NCI-H1092 treated with DMSO at 0.1 percent for 48 hours (cell line): ENCODE measurements at regions not wholly inside any gene's neighbourhood (a gene's known extent, or its start where the extent isn't known, plus 50 kb on each side); places are given as distances from the start of the nearest gene placed in this dataset.

Experiments
- DNase-seq: peaks from one replicate; lab custom pipeline; 2025; lab: John Stamatoyannopoulos, UW

DNA sequence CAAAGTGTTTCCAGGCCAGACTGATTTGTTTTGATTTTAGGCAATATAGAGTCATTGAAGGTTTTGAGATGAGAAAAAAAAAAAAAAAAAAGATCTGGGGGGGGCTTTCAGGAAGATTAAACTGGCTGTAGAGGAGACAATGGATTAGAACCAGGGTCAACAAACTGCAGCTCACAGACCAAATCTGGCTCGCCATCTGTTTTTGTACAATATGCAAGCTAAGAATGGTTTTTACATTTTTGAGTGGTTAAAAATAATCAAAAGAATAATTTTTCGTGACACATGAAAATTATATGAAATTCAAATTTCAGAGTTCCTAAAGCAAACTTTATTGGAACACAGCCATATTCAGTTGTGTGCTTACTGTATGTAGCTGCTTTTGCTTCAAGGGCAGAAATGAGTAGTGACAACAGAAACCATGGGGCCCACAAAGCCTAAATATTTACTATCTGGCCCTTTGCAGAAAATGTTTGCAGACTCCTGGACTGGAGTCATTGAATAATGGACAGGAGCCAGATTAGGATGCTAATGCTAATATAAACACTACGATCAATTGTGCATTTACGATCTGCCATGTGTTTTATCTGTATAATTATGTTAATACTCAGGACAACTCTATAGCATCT, 375.7 kb upstream of the DAB1 start:
- no peak for DNase-seq

DNA sequence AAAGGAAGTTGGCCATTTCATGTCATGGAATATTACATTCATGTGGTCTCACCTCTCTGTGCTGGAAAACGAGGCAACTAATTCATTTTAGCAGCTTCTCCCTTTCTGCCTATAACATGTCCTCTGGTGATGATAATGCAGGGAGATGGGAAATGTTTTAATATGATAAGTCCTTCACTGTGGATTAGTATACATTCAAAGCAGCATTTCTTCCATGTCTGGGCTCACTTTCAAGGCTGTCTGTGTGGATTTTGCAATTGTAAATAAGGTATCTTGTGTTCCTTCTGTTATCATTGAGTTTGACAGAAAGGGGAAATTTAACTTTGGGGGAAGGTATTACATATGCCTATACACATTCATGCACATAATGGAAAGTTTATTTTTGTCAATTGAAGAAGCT, 374.7 kb upstream of the DAB1 start:
- no peak for DNase-seq

DNA sequence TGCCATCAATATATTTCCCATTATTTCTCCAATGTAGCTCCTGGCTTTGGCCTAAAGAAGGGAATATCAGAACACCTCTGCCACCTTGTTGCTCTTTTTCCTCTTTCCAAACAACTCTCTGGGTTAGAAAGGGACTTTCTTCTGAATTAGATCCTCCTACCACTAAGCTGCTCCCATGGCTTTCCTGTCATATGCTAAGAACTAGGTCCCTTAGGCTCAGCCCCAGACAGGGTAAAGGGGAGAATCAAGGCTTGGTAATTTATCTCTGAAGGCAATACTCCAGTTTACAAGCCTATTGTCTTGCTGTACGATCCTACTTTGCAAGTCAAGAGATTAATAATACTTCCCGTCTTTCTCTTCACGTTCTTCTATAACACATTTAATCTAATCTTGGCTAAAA, 373.2 kb upstream of the DAB1 start:
- DNase-seq: no peak

DNA sequence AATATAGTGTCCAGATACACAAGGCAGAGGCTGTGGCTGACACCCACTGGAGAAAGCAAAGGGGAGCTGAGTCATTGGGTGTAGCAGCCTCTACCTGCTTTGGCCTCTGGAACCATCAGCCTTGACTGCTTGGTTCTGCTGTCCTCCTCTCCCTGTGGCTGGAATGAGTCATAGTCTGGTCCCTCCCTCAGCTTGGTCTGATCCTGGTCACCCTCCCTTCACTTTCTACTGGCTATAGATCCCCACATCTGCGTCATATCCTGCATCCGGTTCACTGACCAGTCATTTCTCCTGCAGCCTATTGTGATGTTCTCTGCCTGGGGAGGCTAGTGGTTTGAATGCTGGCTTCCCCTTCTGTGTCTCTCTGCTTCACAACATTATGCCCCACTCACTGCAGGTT, 372.8 kb upstream of the DAB1 start:
- DNase-seq: no peak

DNA sequence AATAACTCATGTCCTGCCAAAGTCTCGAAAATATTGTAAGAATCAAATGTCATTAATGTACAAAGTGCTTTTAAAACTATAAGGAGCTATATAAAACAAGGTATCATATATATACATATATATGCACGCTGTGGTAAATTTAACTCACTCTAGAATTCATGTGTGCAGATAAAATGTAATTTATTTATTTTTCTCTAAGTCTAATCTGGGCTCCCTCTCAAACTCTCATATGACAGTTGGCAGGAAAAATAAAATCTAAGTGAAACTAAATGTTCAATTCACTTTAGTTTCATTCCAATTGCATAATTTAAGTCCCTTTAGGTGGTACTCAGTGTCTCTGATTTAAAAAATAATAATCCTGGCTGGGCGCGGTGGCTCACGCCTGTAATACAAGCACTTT, 372.0 kb upstream of the DAB1 start:
- DNase-seq: no peak

DNA sequence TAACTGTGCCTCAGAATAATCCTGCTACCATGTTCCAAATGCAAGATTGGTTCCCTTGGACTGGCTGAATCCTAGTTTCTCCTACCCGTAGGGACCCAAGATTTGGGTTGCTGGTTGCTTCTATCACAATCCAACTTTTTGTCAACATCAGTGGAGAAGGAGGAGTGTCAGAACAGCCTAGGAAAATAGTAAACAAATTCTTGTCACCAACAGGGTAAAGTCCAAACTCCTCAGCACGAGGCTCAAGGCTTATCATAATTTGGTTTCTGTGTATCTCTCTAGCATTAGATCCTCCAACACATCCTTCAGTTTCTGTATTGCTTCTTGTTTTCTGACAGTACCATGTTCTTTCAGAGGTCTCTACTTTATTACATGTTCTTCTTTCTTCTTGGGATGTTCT, 370.2 kb upstream of the DAB1 start:
- DNase-seq: no peak

DNA sequence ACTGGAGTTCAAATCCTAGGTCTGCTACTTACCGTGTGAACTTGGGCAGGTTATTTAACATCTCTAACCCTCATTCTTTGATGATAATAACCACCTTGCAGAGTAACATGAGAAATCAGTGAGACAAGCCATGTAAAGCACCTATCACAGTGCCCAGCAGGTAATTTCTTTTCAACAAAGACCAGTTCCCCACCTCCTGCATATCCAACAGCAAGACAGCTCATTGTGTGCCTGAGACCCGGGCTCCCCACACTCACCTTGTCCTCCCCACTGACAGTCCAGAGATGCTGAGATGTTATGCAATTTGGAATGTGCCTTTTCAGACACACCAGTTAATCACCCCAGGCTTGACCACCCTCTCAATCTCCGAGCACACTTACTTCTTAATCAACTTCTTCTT, 367.6 kb upstream of the DAB1 start:
- DNase-seq: no peak

DNA sequence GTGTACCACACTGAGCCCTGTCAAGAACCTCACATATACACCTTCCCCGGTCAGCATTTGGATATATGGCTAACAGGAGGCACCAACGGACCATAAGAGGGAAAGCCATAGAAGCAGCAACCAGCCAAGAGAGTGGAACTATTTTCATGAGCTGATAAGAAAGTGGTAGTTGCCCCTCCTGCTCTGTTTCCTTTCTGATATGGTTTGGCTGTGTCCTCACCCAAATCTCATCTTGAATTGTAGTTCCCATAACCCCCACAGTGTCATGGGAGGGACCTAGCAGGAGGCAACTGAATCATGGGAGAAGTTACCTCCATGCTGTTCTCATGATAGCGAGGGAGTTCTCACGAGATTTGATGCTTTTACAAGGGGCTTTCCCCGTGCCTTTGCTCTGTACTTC, 366.1 kb upstream of the DAB1 start:
- DNase-seq: no peak

DNA sequence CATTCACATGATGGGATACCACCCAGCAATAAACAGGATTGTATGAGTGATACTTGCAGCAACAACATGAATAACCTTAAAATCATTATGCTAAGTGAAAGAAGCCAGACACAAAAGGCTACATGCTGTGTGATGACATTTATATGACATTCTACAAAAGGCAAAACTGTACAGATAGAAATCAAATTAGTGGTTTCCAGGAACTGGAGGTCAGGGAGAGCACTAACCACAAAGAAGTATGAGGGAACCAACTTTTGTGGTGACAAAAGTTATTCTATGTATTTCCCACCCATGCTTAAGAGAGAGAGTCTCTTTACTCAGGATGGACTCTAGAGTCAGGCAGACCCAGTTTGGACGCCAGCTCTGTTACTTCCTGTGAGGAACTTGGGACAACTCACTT, 364.5 kb upstream of the DAB1 start:
- DNase-seq: no peak

DNA sequence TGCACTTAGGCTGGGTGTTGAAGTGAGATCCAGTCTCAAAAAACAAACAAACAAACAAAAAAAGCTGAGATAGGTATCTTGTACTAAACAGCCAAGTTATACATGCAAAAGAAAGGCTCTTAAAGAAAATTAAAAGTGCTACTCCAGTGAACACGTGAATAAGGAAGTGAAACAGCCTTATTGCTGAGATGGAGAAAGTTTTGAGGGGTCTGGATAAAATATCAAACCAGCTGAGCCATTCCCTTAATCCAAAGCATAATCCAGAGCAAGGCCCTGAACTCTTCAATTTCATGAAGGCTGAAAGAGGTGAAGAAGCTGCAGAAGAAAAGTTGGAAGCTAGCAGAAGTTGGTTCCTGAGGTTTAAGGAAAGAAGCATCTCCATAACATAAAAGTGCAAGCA, 360.5 kb upstream of the DAB1 start:
- DNase-seq: no peak

DNA sequence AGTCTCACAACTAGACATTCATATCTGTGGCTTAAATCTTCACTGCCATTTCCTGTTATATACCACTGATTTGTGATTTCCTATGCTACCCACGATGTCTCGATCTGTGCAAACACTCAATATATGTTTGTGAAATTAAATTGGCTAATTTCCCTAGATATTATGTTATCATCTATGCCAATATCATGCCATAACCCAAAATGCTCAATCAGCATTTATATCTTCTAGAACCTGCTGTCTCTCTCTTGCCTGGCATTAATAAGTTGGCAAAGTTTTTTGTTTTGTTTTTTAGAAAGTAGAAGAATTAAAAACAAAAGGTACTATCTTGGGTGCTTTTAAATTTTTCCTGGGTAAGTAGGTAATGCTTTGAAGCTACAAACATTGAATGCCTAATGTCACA, 358.5 kb upstream of the DAB1 start:
- no peak for DNase-seq

DNA sequence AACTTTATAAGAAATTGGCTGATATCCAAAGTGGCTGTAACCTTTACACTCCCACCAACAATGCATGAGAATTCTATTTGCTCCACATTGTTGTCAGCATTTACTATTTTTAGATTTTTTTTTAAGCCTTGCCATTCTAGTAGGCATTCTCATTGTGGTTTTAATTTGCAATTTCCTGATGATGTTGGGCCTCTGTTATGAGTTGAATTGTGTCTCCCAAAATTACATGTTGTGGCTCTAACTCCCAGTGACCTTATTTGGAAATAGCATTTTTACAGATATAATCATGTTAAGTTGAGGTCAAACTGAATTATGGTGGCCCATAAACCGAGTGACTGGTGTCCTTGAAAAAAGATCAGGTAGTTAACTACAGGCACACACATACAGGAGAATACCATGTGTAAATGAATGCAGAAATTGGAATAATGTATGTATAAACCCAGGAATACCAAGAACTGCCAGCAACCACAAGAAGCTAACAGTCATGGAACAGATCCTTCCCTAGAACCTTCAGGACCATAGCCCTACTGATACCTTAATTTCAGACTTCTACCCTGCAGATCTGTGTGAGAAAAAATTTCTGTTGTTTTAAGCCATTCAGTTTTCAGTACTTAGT, 348.8 kb upstream of the DAB1 start:
- no peak for DNase-seq

DNA sequence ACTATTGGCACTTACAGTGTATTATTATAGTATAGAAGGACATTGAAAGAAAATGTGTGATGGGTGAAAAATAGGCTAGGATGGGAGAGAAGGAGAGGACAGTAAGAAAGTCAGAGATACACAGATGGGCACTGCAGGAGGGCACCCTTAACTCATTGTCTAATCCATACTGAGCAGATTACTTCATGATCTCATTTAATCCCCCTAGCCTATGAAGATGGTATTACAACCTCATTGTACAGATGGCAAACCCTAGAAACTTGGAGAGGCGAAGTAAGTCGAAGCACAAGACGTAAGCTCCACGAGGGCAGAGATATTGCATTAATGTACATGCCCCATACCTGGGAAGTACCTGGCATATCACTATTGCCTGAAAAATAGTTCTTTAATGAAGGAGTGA, 346.9 kb upstream of the DAB1 start:
- DNase-seq: no peak

DNA sequence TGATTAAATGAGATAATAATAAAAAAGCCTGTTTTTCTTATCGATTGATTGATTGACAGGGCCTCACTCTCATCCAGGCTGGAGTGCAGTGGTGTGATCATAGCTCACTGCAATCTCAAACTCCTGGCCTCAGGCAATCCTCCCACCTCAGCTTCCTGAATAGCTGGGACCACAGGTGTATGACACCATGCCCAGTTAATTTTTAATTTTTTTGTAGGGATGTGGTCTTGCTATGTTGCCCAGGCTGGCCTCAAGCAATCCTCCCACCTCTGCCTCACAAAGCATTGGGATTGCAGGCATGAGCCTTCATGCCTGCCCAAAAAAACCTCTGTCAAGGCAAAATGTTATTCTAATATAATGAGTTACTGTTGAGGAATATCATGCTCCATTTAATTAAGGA, 346.4 kb upstream of the DAB1 start:
- no peak for DNase-seq

DNA sequence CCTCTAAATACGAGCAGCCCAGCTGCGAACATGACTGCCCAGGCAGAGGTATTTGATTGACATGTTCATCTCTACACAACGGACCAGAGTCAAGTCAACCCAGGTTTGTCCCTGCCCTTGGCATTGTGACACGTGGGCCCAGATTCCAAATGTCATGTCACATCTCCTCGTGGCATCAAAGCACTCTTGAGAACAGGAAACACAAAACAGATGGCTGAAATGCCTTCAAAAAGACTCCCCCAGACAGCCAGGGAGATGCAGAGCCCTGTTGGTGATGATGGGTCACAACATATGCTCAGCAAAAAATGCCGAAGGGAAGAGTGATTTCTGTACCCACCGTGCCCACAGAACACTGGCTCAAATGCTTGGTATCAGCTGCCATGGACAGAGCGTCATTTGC, 337.8 kb upstream of the DAB1 start:
- no peak for DNase-seq

DNA sequence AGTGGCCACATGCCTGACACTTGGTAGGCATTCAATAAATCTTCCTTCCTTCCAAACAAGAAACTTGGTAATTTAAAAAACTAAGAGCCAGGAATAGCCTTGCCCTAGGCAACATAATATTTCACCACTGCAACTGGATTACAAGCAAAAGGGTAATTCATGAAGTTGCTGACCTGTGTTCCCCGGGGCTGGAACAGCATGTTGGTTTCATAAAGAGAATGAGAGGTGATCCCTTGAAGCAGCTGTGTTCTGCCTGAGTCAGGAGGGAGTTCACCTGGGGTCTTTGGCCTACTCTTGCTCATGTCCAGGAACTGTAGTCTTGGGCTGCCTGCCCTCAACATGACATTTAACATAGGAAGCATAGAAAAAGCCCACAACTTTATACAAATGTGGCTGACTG, 329.0 kb upstream of the DAB1 start:
- DNase-seq: no peak

DNA sequence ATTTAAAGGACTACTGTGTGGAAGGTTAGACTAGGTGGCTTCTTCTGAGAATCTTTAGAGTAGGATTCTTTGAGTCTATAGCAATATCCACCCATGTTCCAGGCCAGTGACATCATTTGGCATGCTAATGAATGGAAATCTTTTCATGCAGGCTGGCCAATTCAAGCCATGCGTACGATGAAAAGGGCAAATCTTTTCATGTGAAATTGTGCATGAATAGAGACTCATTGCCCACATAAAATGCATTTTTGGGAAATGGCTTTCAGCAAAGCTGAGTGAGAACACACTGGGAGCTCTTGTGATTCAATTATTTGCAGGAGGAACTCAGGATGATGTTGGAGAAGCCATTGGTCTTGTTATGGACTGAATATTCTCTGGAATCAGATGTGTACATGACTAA, 324.9 kb upstream of the DAB1 start:
- DNase-seq: no peak

DNA sequence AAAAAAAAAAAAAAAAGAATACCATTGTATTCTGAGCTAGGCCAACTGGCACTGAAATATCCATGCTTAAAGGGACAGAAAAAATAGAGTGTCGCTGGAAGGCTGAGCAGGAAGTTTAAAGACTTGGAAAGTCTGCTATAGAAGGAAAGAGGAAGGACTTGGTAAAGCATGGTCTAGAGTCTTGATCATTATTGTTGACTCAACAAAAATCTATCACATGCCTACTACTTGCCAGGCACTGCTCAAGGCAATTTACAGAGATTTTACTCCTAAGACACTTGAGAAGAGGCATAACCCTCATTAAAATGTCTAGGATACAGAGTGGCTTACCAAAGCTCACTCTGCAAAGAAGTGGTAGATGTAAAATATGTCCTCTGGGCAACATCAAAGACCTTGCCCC, 324.0 kb upstream of the DAB1 start:
- DNase-seq: no peak

DNA sequence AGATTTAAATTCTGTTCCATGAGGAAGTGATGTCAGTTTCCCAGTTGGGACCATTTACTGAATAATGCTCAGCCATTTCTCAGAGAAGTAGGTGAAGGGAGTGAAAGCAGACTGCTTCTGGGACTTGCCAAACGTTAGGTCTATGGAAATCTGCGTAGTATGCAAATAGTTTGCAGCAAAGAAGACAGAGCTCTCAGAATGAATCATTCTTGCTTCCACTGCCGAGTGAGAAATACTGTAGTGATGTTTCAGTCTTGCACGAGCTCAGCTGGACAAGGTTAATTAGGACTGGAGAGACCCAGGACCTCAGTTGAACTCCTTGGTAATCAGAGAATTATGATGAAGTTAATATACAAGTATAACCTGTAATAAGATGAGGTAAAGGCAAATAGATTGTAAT, 317.7 kb upstream of the DAB1 start:
- DNase-seq: no peak

DNA sequence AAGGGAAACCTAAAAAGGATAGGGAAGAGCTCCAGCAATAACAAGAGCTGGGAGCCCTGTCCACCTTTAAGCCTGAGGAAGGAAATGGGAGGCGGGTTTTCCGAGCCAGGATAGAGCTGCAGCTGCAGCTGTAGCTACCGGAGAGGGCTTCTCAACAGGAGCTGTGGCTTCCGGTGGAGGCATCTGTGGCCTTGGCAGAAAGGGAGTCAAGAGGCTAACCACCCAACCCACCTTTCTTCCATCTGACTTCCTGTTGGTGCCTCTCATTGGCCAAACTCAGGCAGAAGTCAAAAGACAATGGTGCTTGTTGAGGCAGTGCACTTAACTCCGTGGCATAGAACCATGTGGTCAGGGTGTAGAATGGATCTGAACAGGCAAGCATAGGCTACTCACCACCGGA, 313.1 kb upstream of the DAB1 start:
- no peak for DNase-seq

DNA sequence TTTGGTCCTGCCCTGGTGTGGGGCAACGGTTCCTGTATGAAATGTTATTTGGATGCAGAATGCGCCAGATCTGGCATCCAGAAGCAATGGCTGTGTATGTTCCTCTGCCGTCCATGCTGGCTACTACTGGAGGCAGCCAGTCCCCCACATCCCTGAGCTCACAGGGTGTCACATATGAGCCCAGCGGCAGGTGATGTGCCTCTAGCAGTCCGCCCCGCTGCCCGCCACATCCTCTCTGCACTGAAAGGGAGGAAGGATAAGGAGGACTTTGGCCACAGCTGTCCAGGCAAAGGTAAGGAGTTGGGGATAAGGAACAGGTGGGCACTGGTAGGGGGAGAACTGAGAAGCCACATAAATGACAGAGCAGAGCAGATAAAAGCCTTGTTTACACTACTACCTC, 305.3 kb upstream of the DAB1 start:
- no peak for DNase-seq

DNA sequence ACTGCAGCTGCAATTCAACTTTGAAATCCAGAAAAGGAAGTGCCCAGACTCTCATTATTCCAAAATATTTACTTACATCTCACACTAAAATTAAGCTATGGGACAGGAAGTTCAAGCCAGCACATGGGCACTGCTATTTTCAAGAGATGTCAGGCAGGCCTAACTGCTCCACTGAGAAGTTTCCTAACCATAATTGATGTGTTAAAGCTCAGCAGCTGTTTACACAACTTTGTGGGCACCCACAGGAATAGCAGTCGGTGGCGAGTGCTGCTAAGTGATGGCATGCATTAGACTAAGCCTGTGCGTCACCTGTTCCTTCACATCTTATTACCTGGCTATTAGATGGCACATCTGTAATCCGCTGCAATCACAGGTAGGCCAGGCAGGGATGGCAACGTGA, 303.3 kb upstream of the DAB1 start:
- no peak for DNase-seq

DNA sequence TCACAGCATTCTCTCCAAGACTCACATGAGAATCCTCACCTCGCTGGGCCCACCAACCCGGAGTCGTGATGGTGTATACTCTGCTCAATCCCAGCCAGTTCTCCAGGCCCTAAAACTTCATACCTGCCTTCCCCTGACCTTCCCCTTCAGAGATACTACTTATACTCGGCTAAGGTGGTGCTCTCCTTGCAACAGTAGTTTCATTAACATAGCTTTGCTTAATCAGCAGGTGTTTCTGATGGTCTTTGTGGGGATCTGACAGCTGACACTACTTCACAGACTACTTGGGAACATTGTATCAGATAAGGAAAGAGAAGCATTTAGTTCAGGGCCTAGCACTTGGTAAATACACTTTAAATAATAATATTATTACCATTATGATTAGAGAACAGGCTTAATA, 301.5 kb upstream of the DAB1 start:
- DNase-seq: no peak

DNA sequence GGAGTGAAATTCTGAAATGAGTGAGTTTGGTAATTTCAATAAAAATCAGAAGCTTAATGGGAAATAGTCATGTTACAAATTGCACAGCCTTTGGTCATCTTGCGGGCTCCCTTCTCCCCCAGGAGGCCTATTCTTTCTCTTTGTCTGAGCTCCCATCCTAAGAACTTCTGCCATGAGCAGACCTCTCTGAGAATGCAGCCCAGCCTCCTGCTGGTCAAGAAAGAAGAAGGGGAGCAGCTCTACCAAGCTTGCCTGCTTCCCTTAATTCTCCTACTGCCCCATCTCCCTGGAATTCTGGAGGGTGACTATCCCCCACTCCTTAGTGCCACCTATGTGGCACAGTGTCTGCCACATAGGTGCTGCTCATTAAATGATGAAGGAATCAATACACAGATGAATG, 300.7 kb upstream of the DAB1 start:
- no peak for DNase-seq
